ENCODE measurements at regions not wholly inside any gene's neighbourhood (a gene's known extent, or its start where the extent isn't known, plus 50 kb on each side); places are given as distances from the start of the nearest gene placed in this dataset.

DNA sequence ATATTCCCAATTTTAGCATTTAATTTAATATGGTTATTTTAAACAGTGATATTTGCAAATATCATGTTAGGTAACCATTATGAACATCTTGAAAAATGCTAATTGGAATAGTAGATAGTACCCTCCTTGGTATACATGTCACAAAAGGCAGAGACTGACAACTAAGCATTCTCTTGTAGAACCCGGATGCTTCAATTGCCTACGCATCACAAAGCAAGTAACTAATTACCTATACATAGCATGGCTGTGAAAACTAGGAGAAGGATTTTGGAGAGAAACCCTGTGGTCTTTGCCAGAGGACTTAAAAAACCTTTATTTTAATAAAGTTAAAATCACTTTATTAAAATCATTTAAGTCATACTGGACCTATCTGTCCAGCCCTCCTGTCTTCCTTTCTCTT, 764.1 kb upstream of the TENM3 start:
- no peaks in the 10 kb centered on the region for H3K27me3 ChIP-seq (replicated peaks in 1 of 2; ENCODE audit: control insufficient read depth in 2 of 2, insufficient read depth in 2 of 2, low read length in 1 of 2)
- ChIA-PET RAD21 (ENCODE audit: unreplicated experiment) (no interaction called here), CTCF (no interaction called here), SMC1A (ENCODE audit: uncharacterized antibody, unreplicated experiment) (interaction anchor here (1.4 kb wide), 1 partner anchor 10 kb away, joined by 7 read pairs; no protein-coding TSS in a partner anchor), POLR2A (no interaction called here)
- BruUV-seq (replicated peaks), result no TSS peak
- H4K20me1 ChIP-seq (ENCODE audit: control insufficient read depth, insufficient read depth), result no peaks in the 10 kb centered on the region
- H3K9ac ChIP-seq (ENCODE audit: control insufficient read depth, insufficient read depth, low read length), result no peak overlapping the region
- H3K9me3 ChIP-seq (replicated peaks; ENCODE audit: control insufficient read depth, insufficient read depth, low read length), result no peaks in the 10 kb centered on the region
- no peaks in the 10 kb centered on the region for H3K4me1 ChIP-seq (ENCODE audit: control insufficient read depth, insufficient read depth, low read length)
- no peak for DNase-seq (ENCODE audit: low read depth, low spot score)
- H3K4me3 ChIP-seq, result no peak overlapping the region
- ATAC-seq, result no peak
- TF ChIP-seq ZBTB4 (CRISPR knock-in tag; IDR thresholded peaks at IDR 0.05), result no peak
- TF ChIP-seq BCL3 (IDR thresholded peaks at IDR 0.05; ENCODE audit: borderline replicate concordance, insufficient read depth, low read depth, low read length, poor library complexity, severe bottlenecking), result no peak
- no peak for TF ChIP-seq HDAC2 (IDR thresholded peaks at IDR 0.05)
- TF ChIP-seq BMI1 (IDR thresholded peaks at IDR 0.05; ENCODE audit: borderline replicate concordance), result no peak
- TF ChIP-seq FOS (IDR thresholded peaks at IDR 0.05; ENCODE audit: borderline replicate concordance, extremely low read depth, insufficient read length), result no peak
- no peak overlapping the region for H3K4me2 ChIP-seq (ENCODE audit: control insufficient read depth, insufficient read depth)
- no peaks in the 10 kb centered on the region for H3K79me2 ChIP-seq (ENCODE audit: control insufficient read depth, insufficient read depth, low read length)
- H3K36me3 ChIP-seq (ENCODE audit: control insufficient read depth in 2 of 2, insufficient read depth in 2 of 2, low read length in 1 of 2), result no peaks in the 10 kb centered on the region
- 47% methylated on average over 2 of the region's 2 CpGs for WGBS (ENCODE audit: insufficient coverage, insufficient replicate concordance, low lambda C conversion rate, missing lambda C conversion rate)
- in situ Hi-C loops (cut with MboI) (no loop called here), intact Hi-C loops (cut with micrococcal nuclease; ENCODE audit: unreplicated experiment) (no loop called here)
- no peak for FAIRE-seq
- no peak overlapping the region for H2AFZ ChIP-seq (ENCODE audit: control insufficient read depth, low read depth, low read length)
- no peak overlapping the region for H3K27ac ChIP-seq (ENCODE audit: control insufficient read depth, insufficient read depth)

Data from GM12878 (cell line).